Mucosa of gallbladder (tissue), 1 donor: ENCODE measurements at regions not wholly inside any gene's neighbourhood (a gene's known extent, or its start where the extent isn't known, plus 50 kb on each side); places are given as distances from the start of the nearest gene placed in this dataset.

Experiments
- DNase-seq: peaks from one replicate; pipeline ENCODE4 v3.0.0-alpha.2; 2020; ENCODE audit warnings: low spot score
- donor health status: DM: no; HTN: no; CAD: no.

DNA sequence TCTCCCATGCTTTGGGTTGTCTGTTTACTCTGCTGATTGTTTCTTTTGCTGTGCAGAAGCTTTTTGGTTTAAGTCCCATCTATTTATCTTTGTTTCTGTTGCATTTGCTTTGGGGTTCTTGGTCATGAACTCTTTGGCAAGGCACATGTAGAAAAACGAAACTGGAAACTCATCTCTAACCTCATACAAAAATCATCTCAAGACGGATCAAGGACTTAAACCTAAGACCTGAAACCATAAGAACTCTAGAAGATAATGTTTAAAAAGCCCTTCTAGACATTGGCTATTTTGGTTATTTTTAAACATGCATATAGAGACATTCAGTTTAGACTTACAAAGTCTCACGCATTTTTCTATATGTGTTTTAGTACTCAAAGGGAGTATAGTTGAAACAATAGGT, 1164.3 kb upstream of the GYPC start:
- DNase-seq, result no peak

DNA sequence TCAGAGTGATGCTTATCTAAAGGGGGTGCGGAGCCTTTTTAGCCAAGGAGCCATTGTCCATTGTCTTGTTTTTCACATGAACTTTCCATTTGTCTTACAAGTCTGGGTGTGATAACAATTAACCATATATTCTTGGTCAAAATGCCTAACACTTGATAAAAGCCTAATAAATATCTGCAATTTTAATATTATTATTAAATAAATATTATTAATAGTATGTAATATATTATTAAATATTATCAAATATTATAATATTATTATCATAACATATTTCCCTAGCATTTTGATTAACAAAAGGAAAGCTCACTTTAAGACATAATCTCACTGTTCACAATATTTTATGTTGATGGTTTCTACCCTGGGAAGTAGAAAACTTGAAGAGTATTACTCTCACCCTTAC, 1143.6 kb upstream of the GYPC start:
- no peak for DNase-seq

DNA sequence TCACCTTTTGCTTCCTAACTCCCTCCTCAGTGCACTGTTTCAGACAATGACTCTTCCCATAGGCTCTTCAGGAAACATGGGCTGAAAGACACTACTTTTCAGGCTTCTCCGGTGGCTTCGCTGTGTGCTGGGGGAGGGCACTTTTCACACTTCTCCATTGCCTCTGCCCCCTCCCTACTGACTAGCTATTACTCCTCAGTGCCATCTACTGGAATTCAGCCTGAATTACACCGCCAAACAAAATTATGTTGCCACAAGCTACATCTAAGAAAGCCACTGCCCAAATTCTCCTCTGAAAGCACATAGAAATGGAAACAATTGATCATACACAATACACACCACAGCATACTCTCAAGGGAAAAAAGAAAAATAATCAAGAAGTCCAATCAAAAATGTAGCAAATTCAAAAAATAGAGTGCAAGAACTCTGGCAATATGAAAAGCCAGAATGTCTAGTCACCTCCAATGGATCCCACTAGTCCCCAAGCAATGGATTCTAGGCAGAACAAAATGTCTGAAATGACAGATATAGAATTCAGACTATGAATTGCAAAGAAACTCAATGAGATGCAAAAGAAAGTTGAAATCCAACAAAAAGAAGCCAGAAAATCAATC, 1139.4 kb upstream of the GYPC start:
- no peak for DNase-seq

DNA sequence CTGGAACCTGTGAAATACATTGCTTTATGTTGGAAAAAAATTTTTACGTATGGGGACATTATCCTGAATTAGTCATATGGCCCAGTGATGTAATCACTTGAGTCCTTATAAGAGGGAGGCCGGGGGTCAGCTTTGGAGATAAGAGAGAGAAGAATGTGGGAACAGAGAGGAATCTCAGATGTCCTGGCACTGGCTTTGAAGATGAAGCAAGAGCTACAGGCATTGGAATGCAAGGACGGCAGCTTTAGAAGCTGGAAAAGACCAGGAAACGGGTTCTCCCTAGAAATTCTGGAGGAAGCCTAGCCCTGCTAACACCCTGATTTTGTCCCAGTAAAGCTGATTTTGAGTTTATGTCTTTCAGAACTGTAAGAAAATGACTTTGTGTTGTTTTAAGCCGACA, 1129.9 kb upstream of the GYPC start:
- no peak for DNase-seq

DNA sequence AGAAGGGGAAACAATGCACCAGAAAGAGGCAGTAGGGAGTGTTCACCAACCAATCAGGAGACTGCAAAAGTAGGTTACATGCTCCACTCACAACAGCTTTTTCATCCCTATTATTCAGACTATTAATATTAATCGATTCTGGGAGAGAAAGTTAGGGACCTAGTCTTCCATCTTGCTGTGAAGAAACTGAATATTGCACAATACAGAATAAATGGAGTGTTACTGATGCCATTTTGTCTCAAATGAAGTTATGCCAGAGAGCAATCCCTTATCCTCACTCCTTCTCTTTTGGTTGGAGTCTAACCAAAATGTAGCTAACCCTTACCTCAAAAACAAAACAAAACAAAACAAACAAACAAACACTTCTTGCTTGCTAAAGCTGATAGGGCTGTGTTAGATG, 1120.9 kb upstream of the GYPC start:
- no peak for DNase-seq

DNA sequence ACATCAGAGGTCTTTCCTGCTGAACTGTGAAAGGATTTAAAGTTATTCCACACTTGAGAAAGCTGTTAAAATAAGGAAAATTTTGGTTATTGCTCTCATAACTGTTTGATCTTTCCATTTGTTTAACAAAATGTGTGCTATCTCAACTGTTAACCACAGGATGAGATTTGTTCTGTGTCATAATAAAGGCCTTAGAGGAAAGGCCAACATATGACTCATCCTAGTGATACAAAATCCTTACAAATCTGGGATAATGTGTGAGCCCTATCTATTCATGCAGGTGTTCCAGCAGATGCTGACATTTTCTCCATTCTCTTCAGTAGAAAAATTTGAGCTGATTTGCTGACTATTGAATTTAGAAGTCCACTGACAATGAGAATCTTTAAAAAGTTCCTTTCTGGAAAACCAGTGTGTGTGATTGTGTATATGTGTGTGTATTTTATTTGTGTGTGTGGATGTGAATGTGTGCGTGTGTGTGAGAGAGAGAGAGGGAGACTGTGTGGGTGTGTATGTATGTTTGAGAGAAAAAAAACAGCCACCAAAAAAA, 1111.9 kb upstream of the GYPC start:
- no peak for DNase-seq

DNA sequence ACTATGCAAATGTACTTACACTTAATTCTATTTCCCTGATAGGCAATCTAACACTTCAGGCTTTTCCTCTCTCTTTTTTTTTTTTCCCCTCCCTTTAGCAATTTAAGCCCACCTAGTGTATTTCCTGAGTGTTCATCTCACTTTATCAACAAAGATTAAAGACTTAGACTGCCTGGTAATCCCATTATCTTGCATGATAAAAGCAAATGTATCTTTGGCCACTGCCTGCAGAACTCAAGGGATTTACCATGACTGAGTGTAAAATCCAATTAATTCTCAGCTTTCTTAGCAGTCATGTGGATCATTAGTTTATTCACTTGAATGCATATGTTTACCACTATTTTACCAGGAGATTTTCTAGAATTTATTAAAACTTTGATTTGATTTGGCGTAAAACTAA, 1102.2 kb upstream of the GYPC start:
- DNase-seq, result no peak

DNA sequence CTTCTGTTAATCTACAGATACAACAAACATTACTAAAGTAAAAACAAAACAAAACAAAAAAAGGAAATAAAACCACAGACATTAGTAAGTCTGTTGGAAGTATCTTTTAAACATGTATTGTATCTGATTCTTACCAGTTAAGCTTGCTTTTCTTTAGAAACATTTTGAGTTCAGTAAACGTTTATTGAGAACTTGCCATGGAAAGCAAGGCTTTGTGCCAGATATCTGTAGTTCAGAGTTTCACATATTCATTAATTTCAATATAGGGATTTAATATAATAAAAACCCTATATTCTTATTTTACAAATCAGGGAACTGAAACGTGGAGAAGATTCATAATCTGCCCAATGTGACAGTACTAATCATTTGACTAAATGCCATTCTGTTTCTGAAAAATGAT, 1101.0 kb upstream of the GYPC start:
- DNase-seq, result no peak

DNA sequence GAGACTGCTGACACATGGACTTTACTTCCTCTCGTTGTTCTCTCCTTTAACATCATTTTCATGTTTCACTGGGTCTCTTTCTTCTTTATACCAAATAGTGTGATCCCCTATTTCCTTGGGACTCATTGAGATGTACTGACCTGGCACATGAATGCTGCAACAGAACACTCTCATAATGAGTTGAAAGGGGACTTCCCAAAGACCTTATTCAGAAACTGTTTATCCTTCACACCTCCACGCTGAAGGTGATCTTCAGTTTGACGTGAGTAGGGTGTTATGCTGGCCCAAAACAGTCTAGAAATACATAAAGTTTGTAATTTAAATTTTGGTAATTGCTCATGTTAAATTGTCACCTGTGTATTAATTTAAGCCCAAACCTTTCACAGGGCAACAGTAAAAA, 1096.8 kb upstream of the GYPC start:
- DNase-seq, result no peak

DNA sequence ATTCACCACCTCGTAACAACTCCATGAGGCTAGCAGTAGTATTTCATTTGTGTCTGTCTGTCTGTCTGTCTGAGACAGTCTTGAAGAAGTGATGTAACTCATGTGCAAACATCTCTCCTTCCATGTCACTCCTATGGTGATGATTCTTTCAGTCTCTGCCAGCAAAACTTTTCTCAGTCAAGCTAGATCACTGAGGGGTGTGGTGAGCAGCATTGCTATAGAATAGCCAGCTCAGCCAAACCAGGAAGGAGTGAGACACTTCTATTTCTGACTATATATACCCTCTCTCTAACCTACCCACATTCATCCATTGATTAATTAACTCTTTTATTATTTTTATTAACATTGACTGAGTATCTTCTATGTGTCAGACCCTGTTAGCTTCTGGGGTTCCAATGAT, 1095.1 kb upstream of the GYPC start:
- no peak for DNase-seq

DNA sequence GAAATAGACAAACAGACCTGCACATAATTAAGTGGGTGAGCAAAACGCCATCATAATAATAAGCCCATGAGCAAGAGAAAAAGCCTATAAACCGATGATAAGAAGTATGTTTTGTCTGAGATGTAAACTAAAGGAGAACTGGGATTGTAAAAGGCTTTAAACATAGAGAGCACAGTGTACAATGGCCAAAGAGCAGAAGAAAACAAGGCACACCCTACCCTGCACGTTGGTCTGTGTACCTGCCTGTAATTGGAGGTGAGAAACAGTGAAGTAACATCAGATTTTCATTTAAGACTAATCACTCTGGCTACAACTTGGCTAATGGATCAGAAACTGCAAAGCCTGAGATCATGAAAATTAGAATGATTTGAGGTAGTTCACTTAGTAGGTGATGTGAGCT, 1094.7 kb upstream of the GYPC start:
- DNase-seq, result no peak

DNA sequence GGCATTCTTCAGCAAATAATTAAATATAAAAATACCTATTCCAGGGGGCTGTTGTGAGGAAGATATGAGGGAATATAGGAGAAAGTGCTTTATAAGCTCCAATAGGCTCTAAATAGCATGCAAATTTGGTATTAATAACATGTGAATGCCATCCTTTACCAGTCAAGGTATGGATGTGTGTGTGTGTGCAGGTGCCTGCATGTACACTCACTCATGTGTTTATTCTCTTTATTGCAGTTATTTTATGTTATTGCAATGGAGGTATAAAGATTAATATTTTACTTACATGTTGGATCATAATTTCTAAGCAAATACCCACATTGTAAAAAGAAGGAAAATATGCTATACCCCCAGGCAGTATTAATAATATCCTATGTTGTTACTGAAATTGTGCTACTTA, 1093.0 kb upstream of the GYPC start:
- DNase-seq, result no peak

DNA sequence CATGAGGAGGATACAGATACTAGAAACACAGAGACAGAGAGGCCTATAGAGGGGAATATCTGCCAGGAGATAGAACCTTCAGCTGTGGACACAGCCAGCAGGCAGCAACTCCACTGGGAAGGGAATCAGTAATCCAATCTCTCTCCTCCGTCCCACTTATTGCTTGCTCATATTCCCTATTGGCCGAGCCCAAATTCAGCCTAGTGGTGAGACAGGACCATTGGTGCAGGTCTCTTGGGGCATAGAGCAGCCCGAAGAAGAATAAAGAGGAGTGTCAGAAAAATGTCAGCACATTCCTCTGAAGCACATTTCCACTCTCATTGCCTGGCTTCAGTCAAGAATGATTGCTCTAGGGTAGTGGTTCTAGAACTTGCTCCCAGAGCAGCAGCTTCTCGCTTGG, 1091.5 kb upstream of the GYPC start:
- DNase-seq, result no peak

DNA sequence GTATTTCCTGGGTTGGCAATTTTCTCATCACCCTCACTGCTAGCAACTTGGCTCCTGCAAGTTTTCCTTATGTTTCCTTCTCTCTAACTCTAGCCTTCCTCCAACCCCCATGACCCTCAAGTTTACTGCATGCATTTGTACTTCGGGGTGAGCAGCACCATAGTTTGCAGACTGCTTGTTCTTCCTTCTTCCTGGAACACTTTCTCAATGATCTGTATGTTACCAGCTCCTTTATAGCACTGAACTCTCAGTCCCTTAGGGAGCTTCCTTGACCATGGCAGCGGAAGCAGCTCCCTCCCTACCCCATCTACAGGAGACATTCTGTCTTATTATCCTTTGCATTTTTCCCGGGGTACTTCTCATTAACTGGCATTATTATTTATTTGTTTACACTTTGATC, 1089.5 kb upstream of the GYPC start:
- no peak for DNase-seq

DNA sequence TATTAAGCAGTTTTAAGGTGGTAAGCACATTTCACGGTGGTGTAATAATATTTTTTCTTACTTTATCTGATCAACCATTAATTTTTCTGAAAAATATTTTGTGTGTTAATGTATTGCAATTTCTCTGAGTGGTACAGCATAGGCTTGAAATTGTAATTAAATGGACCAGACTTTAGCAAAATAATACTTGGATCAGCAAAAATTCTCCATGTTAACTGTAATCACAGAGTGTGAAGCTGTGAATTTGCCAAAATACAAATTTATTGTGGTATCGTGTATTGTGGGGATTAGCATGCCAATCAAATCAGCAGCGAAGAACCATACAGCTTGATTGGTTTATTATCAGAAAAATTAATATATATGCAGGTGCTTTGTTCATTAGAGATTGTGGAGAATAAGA, 1088.9 kb upstream of the GYPC start:
- no peak for DNase-seq

DNA sequence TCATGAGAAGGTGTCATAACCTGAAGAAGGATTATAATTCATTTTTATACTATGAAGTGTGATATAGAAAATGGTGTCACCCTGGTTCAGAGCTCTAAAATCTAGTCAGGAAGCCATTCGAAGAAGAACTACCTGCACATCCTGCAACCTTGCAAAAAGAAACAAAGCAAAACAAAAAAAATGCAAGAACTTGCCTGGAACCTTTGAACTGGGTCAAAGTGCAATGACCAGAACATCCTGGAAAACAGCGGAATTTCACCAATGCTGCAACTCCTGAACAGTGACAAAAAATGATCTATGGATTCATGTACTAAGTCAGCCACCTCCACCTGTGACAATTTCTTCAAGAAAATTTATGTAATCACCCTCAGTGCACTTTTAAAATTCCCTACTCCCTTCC, 1083.3 kb upstream of the GYPC start:
- no peak for DNase-seq

DNA sequence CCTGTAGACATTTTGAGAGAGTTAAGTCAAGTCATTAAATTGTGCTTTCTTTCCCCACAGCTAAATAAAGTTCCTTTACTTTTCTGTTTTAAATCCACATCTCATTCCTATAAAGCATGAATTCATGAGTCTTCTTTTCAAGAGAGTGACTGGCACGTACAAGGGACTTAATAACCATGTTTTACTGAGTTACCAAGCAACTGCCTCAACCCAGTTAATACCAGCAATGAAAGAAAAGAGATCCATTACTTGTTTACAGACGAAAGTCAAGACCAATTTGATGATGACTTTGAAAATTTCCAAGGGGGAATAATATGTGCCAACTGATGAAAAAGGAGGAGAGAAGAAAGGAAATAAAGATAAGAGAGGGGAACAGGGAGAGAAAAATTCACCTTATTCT, 1082.5 kb upstream of the GYPC start:
- no peak for DNase-seq

DNA sequence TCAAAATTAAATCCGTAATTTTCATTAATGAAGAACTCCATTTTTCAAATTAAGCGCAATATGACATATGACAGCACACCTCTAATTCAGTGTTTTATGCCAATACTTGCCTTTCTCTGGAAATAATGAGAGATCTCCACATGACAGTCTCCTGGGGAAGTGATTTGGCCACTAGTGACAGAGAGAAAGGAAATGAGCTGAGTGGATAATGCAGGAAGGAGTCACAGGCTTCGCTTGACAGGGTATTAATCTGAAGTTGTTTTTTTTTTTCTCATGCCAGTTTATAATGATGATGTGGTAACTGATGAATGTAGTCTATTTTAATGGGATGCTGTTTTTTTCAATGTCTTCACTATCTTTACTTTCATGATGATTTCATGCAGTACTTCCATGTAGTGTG, 1079.4 kb upstream of the GYPC start:
- no peak for DNase-seq

DNA sequence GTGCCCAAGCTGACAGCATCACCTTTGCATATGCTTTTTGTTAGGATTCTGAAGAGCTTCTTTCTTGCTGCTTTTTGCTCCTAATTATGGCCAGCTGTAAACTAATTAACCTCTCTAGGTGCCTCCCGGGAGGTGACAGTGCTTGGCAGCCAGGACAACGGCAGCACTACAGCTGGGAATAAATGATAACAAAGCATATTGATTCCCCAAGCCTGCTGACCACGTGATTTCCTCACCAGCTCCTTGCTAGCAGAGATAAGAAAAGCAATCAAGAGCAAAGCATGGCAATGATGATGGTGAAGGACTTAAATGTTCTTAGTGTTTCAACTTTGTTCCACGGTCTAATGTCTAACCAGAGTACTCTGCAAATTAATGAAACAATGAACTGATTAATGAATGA, 1074.4 kb upstream of the GYPC start:
- DNase-seq, result peak; percentile 66

DNA sequence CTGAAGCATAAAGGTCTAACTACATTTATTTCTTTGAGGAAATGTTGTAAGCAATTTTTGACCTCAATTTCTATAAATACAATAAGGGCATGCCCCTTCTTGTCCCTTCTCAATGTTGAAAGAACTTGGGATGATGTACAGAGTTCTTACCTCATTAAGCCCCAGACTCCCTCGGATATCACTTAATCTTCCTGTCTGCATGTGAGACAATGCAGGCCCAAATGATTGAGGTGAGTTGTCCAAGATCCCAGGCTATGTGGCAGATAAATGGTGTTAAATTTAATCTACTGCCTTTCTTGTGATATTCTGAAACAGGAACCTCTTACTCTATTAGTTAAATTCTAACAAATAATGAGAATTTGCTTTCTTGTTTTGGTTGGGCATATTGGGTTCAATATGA, 1073.4 kb upstream of the GYPC start:
- DNase-seq, result no peak

DNA sequence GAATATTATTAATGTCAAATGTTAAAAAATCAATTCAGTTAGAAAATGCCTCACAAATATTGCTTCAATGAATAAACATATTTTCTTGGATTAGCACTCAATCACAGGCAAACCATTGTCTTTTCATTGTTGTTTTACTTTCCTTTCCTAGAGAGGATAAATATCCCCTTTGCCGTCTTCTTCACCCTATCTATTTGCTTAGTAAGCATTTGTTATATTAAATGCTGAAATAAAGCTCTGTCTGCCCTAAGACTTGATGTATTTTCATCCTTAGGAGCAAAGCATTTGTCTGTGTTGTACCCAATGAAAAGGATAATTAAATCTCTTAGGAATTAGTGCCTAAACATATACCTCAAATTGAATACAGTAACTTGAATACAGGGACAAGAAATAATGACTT, 1071.2 kb upstream of the GYPC start:
- DNase-seq, result no peak

DNA sequence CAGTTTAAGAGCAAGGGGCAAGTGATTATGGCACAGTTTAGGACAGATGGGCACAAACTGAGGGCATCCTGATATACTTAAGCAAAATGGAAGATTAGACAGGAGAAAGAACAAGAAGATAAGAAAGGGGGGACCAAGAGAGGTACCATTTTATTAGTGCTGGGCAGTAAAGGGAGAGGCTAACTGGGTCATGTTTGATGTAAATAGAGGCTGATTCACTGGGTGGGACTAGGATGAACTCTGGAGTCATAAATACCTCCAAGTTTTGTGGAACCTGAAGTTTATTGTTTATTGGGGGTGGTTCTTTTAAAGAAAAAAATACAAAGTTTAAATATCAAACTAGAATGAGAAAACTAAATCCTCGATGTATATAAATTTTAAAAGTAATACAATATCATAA, 1067.2 kb upstream of the GYPC start:
- no peak for DNase-seq

DNA sequence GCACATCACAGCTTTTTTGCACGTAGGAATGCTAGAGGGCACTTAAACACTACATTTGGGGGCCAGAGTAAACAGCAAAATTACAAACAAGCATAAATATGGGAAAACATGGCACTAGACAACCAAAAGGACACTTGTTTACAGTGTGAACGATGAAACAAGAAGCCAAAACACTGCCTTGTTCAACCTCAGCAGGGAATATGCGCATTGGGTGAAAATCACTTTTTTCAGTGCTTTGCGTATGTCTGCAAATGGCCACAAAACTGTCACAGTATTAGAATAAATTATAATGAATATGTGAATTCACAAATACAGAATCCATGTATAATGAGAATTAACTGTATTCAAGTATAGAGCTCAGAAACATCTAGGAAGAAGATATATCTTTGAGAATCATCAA, 1064.0 kb upstream of the GYPC start:
- no peak for DNase-seq

DNA sequence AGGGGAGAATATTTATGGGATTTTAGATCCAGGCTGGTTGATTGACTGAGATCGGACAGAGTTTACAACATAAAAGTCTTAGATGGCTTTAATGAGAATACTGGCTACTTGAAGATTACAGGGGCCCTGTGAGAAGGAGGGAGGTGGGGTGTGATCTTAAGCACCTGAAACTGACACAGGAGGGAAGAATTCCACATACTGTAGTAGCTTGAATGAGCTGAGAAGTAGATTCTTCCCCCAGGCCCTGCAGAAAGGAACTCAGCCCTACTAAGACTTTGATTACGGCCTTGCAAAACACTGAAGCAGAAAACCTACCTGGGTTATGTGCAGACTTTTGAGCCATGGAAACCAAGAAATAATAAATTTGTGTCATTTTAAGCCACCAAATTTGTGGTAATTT, 1062.9 kb upstream of the GYPC start:
- no peak for DNase-seq

DNA sequence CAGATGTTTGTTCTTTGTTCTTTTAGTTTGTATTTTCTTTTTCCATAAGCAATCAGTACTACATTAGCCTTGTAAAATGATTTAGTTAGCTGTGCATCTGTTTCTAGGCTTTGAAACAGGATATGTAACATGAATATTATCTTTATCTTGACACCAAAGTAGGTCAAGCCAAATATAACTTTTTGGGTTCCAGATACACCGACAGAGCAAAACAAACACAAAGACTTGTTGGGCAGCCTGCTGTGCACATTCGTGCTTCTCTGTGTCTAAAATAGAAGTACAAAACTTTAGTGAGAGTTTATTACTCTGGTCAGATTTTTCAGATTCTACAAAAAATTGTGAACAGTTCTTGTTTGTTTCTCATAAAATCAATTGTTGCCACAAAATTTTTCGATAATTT, 1059.3 kb upstream of the GYPC start:
- no peak for DNase-seq
